ENCODE measurements at regions not wholly inside any gene's neighbourhood (a gene's known extent, or its start where the extent isn't known, plus 50 kb on each side); places are given as distances from the start of the nearest gene placed in this dataset.

DNA sequence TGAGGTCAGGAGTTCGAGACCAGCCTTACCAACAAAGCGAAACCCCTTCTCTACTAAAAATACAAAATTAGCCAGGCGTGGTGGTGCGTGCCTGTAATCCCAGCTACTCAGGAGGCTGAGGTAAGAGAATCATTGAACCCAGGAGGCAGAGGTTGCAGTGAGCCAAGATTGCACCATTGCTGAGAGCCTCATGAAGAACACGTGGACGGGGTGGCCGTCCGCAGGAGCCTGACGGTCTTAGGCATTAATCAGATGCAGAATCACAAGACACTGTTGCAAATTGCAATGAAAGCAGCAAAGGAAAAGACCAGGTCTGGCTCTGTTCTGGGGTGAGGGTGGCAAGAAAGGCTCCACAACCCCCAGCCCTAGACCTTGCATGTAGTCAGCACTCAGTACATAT lies 104.0 kb upstream of the SLC66A3 start (continued):
- TF ChIP-seq, protein P1, sequence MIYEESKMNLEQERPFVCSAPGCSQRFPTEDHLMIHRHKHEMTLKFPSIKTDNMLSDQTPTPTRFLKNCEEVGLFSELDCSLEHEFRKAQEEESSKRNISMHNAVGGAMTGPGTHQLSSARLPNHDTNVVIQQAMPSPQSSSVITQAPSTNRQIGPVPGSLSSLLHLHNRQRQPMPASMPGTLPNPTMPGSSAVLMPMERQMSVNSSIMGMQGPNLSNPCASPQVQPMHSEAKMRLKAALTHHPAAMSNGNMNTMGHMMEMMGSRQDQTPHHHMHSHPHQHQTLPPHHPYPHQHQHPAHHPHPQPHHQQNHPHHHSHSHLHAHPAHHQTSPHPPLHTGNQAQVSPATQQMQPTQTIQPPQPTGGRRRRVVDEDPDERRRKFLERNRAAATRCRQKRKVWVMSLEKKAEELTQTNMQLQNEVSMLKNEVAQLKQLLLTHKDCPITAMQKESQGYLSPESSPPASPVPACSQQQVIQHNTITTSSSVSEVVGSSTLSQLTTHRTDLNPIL (CRISPR knock-in tag; IDR thresholded peaks at IDR 0.05; ENCODE audit: low read depth): no peak
- no peak for TF ChIP-seq SNAI2 (CRISPR knock-in tag; IDR thresholded peaks at IDR 0.05)

DNA sequence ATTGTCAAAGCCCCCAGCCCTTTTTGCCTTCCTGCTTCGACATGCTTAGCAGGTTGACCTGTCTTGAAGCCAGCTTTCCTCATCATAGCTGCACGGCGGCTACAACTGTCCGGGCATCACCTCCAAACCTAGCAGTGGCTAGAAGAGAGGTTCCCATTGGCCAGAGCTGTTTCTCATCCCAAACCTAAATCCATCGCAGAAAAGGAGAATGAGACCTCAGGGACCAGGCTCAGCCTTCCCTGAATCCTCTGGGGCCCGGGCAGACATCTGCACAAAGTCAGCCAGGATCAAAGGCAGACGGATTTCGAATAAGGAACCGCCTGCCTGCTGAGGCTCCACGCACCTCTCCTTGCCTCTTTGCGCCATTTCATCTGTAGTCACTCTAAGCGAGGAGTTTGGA lies 101.7 kb upstream of the SLC66A3 start:
- no peak for ATAC-seq
- TF ChIP-seq TOX (CRISPR knock-in tag; IDR thresholded peaks at IDR 0.05; ENCODE audit: borderline replicate concordance) (no peak), ESRRG (CRISPR knock-in tag; IDR thresholded peaks at IDR 0.05) (no peak), TCF4 (CRISPR knock-in tag; IDR thresholded peaks at IDR 0.05; ENCODE audit: borderline replicate concordance) (no peak), PPARA (CRISPR knock-in tag; IDR thresholded peaks at IDR 0.05; ENCODE audit: borderline replicate concordance) (no peak), RARB (CRISPR knock-in tag; IDR thresholded peaks at IDR 0.05) (no peak), ZFP30 (CRISPR knock-in tag; IDR thresholded peaks at IDR 0.05) (no peak), ZC3H10 (CRISPR knock-in tag; IDR thresholded peaks at IDR 0.05) (no peak), ARNTL (CRISPR knock-in tag; IDR thresholded peaks at IDR 0.05; ENCODE audit: borderline replicate concordance, low read depth) (no peak), ZNF70 (CRISPR knock-in tag; IDR thresholded peaks at IDR 0.05) (no peak), ISL1 (CRISPR knock-in tag; IDR thresholded peaks at IDR 0.05) (no peak)
- TF ChIP-seq, protein P2, sequence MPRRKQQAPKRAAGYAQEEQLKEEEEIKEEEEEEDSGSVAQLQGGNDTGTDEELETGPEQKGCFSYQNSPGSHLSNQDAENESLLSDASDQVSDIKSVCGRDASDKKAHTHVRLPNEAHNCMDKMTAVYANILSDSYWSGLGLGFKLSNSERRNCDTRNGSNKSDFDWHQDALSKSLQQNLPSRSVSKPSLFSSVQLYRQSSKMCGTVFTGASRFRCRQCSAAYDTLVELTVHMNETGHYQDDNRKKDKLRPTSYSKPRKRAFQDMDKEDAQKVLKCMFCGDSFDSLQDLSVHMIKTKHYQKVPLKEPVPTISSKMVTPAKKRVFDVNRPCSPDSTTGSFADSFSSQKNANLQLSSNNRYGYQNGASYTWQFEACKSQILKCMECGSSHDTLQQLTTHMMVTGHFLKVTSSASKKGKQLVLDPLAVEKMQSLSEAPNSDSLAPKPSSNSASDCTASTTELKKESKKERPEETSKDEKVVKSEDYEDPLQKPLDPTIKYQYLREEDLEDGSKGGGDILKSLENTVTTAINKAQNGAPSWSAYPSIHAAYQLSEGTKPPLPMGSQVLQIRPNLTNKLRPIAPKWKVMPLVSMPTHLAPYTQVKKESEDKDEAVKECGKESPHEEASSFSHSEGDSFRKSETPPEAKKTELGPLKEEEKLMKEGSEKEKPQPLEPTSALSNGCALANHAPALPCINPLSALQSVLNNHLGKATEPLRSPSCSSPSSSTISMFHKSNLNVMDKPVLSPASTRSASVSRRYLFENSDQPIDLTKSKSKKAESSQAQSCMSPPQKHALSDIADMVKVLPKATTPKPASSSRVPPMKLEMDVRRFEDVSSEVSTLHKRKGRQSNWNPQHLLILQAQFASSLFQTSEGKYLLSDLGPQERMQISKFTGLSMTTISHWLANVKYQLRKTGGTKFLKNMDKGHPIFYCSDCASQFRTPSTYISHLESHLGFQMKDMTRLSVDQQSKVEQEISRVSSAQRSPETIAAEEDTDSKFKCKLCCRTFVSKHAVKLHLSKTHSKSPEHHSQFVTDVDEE (CRISPR knock-in tag; IDR thresholded peaks at IDR 0.05): no peak
- TF ChIP-seq, protein P1 (CRISPR knock-in tag; IDR thresholded peaks at IDR 0.05; ENCODE audit: low read depth): no peak
- TF ChIP-seq, protein P3, sequence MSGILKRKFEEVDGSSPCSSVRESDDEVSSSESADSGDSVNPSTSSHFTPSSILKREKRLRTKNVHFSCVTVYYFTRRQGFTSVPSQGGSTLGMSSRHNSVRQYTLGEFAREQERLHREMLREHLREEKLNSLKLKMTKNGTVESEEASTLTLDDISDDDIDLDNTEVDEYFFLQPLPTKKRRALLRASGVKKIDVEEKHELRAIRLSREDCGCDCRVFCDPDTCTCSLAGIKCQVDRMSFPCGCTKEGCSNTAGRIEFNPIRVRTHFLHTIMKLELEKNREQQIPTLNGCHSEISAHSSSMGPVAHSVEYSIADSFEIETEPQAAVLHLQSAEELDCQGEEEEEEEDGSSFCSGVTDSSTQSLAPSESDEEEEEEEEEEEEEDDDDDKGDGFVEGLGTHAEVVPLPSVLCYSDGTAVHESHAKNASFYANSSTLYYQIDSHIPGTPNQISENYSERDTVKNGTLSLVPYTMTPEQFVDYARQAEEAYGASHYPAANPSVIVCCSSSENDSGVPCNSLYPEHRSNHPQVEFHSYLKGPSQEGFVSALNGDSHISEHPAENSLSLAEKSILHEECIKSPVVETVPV (CRISPR knock-in tag; IDR thresholded peaks at IDR 0.05): no peak

DNA sequence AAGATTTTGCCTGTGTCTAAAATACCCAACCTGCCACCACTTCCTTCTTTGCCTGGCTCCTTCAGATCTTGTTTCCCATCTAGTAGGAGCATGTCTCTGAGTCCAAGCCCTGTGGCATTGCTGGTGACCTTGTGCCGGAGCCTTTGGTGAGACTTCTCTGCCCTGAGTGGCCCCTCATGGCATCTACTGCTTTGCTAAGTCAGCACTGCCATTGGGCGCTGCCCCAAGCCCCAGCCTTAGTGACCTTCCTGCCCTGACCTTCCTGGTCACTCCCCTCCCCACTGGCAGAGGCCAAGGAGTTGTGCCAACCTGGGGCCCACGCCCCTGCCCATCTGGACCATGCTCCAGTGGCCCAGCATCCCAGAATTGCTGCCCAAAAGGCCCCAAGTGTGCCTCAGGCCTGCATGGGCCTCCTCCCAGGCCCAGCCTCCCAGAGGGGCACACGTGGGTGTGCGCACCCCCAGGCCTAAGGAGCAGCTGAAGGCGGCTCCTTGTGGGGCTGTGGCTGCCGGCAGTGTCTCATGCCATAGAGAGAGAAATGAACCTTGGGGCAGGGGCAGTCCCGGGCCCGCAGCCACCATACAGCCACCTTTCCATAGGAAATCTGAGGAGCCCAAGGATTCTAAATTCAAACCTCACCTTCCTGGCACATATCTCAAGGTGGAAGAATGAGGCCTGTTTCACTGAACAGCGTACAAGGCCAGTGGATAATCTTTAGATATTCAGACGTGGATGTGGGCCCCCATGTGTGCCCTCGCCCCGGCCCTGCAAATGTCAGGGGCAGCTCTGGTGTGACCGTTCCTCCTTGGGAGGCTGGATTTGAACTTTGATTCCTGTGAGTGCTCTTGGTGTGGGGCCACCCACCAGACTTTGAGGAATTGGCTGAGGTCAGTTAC lies 100.2 kb upstream of the SLC66A3 start:
- TF ChIP-seq, protein P4, sequence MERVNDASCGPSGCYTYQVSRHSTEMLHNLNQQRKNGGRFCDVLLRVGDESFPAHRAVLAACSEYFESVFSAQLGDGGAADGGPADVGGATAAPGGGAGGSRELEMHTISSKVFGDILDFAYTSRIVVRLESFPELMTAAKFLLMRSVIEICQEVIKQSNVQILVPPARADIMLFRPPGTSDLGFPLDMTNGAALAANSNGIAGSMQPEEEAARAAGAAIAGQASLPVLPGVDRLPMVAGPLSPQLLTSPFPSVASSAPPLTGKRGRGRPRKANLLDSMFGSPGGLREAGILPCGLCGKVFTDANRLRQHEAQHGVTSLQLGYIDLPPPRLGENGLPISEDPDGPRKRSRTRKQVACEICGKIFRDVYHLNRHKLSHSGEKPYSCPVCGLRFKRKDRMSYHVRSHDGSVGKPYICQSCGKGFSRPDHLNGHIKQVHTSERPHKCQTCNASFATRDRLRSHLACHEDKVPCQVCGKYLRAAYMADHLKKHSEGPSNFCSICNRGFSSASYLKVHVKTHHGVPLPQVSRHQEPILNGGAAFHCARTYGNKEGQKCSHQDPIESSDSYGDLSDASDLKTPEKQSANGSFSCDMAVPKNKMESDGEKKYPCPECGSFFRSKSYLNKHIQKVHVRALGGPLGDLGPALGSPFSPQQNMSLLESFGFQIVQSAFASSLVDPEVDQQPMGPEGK (CRISPR knock-in tag; IDR thresholded peaks at IDR 0.05; ENCODE audit: borderline replicate concordance): no peak
- TF ChIP-seq, protein P2 (CRISPR knock-in tag; IDR thresholded peaks at IDR 0.05): no peak
- TF ChIP-seq ZC3H10 (CRISPR knock-in tag; IDR thresholded peaks at IDR 0.05) (no peak), GLIS3 (CRISPR knock-in tag; IDR thresholded peaks at IDR 0.05) (no peak), ARNTL (CRISPR knock-in tag; IDR thresholded peaks at IDR 0.05; ENCODE audit: borderline replicate concordance, low read depth) (no peak), ZFP3 (CRISPR knock-in tag; IDR thresholded peaks at IDR 0.05) (no peak), RARB (CRISPR knock-in tag; IDR thresholded peaks at IDR 0.05) (no peak), OSR1 (CRISPR knock-in tag; IDR thresholded peaks at IDR 0.05) (no peak), ISL1 (CRISPR knock-in tag; IDR thresholded peaks at IDR 0.05) (no peak), ZNF70 (CRISPR knock-in tag; IDR thresholded peaks at IDR 0.05) (no peak), TCF4 (CRISPR knock-in tag; IDR thresholded peaks at IDR 0.05; ENCODE audit: borderline replicate concordance) (no peak), ZFP30 (CRISPR knock-in tag; IDR thresholded peaks at IDR 0.05) (no peak), PPARA (CRISPR knock-in tag; IDR thresholded peaks at IDR 0.05; ENCODE audit: borderline replicate concordance) (no peak)
- TF ChIP-seq, protein P1 (CRISPR knock-in tag; IDR thresholded peaks at IDR 0.05; ENCODE audit: low read depth): no peak
- TF ChIP-seq, protein P3 (CRISPR knock-in tag; IDR thresholded peaks at IDR 0.05): no peak
- ATAC-seq: no peak

All from SK-N-SH treated with all-trans-retinoic acid at 6 μM for 48 hours (cell line).